RWPE1 (cell line): ENCODE measurements at regions not wholly inside any gene's neighbourhood (a gene's known extent, or its start where the extent isn't known, plus 50 kb on each side); places are given as distances from the start of the nearest gene placed in this dataset.
"Not testable (repeated sequence)": the region's sequence is repeated elsewhere in the genome, so short reads cannot be mapped to it uniquely, and the experiment has no call there.

ENCODE experiments used
- CTCF ChIA-PET: fragments of 350-600 bp; sonication (Branson Sonifier 250); formaldehyde crosslinking; extraction: SDS; loops from one replicate; lab custom pipeline; 2021; lab: Yijun Ruan, JAX
- POLR2A ChIA-PET: fragments of 400-600 bp; formaldehyde crosslinking; extraction: SDS; loops from one replicate; lab custom pipeline; 2020; ENCODE audit warnings: antibody characterized with exemption; ENCODE audit not compliant: low non-redundant PET; lab: Yijun Ruan, JAX
- DNase-seq: peaks from one replicate; pipeline ENCODE4 v3.0.0; 2012; ENCODE audit warnings: low spot score
- H3K27ac ChIP-seq: fragments of 450-650 bp; 2 replicates; pipeline ENCODE4 v1.5.1; 2017
- CTCF ChIP-seq: fragments of 450-650 bp; conservative IDR thresholded peaks from 2 replicates; pipeline ENCODE4 v1.5.1; 2017; ENCODE audit warnings: low read depth, mild to moderate bottlenecking

- ChIA-PET POLR2A (no interaction called here), CTCF (no interaction called here)
- no peak for TF ChIP-seq CTCF
- DNase-seq: no peak
- no peak overlapping the region for H3K27ac ChIP-seq
Observed at GRCh38 chr2:194824450-194824849, 832.6 kb upstream of the SLC39A10 start.

- peak; percentile 7 for DNase-seq
- no peak overlapping the region for H3K27ac ChIP-seq
- no peak for TF ChIP-seq CTCF
- CTCF ChIA-PET: no interaction called here
- POLR2A ChIA-PET: no interaction called here
Observed at GRCh38 chr2:194822657-194823056, 834.4 kb upstream of the SLC39A10 start.

GRCh38 chr2:194822097-194822496 is 834.9 kb upstream of the SLC39A10 start:
- TF ChIP-seq CTCF: no peak
- ChIA-PET CTCF (interaction anchor here (0.6 kb wide), 1 partner anchor 1003 kb away, joined by 3 read pairs; no protein-coding TSS in a partner anchor), POLR2A (no interaction called here)
- no peak overlapping the region for H3K27ac ChIP-seq
- no peak for DNase-seq

- POLR2A ChIA-PET: no interaction called here
- DNase-seq: no peak
Observed at GRCh38 chr2:194819367-194819766, 837.7 kb upstream of the SLC39A10 start.

GRCh38 chr2:194815475-194815874 is 841.6 kb upstream of the SLC39A10 start:
- H3K27ac ChIP-seq: no peak overlapping the region
- DNase-seq: no peak
- ChIA-PET POLR2A (no interaction called here), CTCF (no interaction called here)
- TF ChIP-seq CTCF: no peak

More at GRCh38 chr2:194819367-194819766, 837.7 kb upstream of the SLC39A10 start:
- peak; percentile 26; the same call in 1 of the 2 replicates for TF ChIP-seq CTCF
- CTCF ChIA-PET: no interaction called here
- H3K27ac ChIP-seq: no peak overlapping the region

- DNase-seq: no peak
Observed at GRCh38 chr2:194802589-194802988, 854.4 kb upstream of the SLC39A10 start.

GRCh38 chr2:194787071-194787470 is 870.0 kb upstream of the SLC39A10 start:
- DNase-seq, CTCF ChIA-PET, POLR2A ChIA-PET, H3K27ac ChIP-seq: not testable (repeated sequence)

More at GRCh38 chr2:194802589-194802988, 854.4 kb upstream of the SLC39A10 start:
- POLR2A ChIA-PET: no interaction called here
- no peak overlapping the region for H3K27ac ChIP-seq
- CTCF ChIA-PET: no interaction called here
- TF ChIP-seq CTCF: no peak

GRCh38 chr2:194771394-194771793 is 885.6 kb upstream of the SLC39A10 start:
- POLR2A ChIA-PET, DNase-seq, CTCF ChIA-PET: not testable (repeated sequence)

More at GRCh38 chr2:194771394-194771793, 885.6 kb upstream of the SLC39A10 start:
- H3K27ac ChIP-seq: not testable (repeated sequence)
